Germinal center (tissue), 1 donor: ENCODE measurements at regions not wholly inside any gene's neighbourhood (a gene's known extent, or its start where the extent isn't known, plus 50 kb on each side); places are given as distances from the start of the nearest gene placed in this dataset.
"Not testable (repeated sequence)": the region's sequence is repeated elsewhere in the genome, so short reads cannot be mapped to it uniquely, and the experiment has no call there.

Experiments
- DNase-seq: peaks from one replicate; pipeline ENCODE4 v3.0.0; 2012; ENCODE audit warnings: mixed read lengths, low spot score

- DNase-seq: no peak
Measured at GRCh38 chr10:108970016-108970415, 953.3 kb downstream of the XPNPEP1 start.

- no peak for DNase-seq
Measured at GRCh38 chr10:108966411-108966810, 956.9 kb downstream of the XPNPEP1 start.

GRCh38 chr10:108966005-108966404 lies 957.3 kb downstream of the XPNPEP1 start:
- DNase-seq: no peak

- DNase-seq: no peak
Measured at GRCh38 chr10:108962172-108962571, 961.1 kb downstream of the XPNPEP1 start.

GRCh38 chr10:108957681-108958080 lies 965.6 kb downstream of the XPNPEP1 start:
- DNase-seq: no peak

- DNase-seq: no peak
Measured at GRCh38 chr10:108956149-108956548, 967.2 kb downstream of the XPNPEP1 start.

- not testable (repeated sequence) for DNase-seq
Measured at GRCh38 chr10:108920029-108920428, 1003.3 kb downstream of the XPNPEP1 start.

GRCh38 chr10:108913300-108913699 lies 1010.0 kb downstream of the XPNPEP1 start:
- no peak for DNase-seq

- DNase-seq: no peak
Measured at GRCh38 chr10:108911814-108912541, 1011.3 kb downstream of the XPNPEP1 start.

GRCh38 chr10:108908096-108908495 lies 1015.2 kb downstream of the XPNPEP1 start:
- DNase-seq: no peak

GRCh38 chr10:108905821-108906220 lies 1017.5 kb downstream of the XPNPEP1 start:
- DNase-seq: no peak

- DNase-seq: no peak
Measured at GRCh38 chr10:108905171-108905570, 1018.1 kb downstream of the XPNPEP1 start.

- no peak for DNase-seq
Measured at GRCh38 chr10:108904163-108904838, 1019.0 kb downstream of the XPNPEP1 start.

GRCh38 chr10:108902619-108903285 lies 1020.6 kb downstream of the XPNPEP1 start:
- DNase-seq: no peak

GRCh38 chr10:108901781-108902618 lies 1021.3 kb downstream of the XPNPEP1 start:
- DNase-seq: no peak

- DNase-seq: no peak
Measured at GRCh38 chr10:108899670-108900069, 1023.6 kb downstream of the XPNPEP1 start.

- DNase-seq: no peak
Measured at GRCh38 chr10:108894402-108895301, 1028.7 kb downstream of the XPNPEP1 start.

GRCh38 chr10:108877095-108877561 lies 1046.2 kb downstream of the XPNPEP1 start:
- no peak for DNase-seq

- no peak for DNase-seq
Measured at GRCh38 chr10:108872854-108873253, 1050.5 kb downstream of the XPNPEP1 start.

GRCh38 chr10:108868881-108869280 lies 1054.4 kb downstream of the XPNPEP1 start:
- no peak for DNase-seq
